OCI-LY1 (cell line): ENCODE measurements at regions not wholly inside any gene's neighbourhood (a gene's known extent, or its start where the extent isn't known, plus 50 kb on each side); places are given as distances from the start of the nearest gene placed in this dataset.

ENCODE experiments used
- EZH2 ChIP-seq: fragments of 200-600 bp; sonication (generic), shearing (Covaris generic); IDR thresholded peaks from 2 replicates; pipeline ENCODE4 v1.8.0; 2017; ENCODE audit warnings: borderline replicate concordance, mixed run types, mild to moderate bottlenecking, antibody characterized with exemption, low read length, moderate library complexity, mixed read lengths
- TF ChIP-seq, protein P1 (sequence below): fragments of 200-600 bp; sonication (generic), shearing (Covaris generic); IDR thresholded peaks from 2 replicates; pipeline ENCODE4 v1.5.1; 2017; ENCODE audit warnings: mild to moderate bottlenecking, antibody characterized with exemption, low read length, moderate library complexity, mixed read lengths

DNA sequence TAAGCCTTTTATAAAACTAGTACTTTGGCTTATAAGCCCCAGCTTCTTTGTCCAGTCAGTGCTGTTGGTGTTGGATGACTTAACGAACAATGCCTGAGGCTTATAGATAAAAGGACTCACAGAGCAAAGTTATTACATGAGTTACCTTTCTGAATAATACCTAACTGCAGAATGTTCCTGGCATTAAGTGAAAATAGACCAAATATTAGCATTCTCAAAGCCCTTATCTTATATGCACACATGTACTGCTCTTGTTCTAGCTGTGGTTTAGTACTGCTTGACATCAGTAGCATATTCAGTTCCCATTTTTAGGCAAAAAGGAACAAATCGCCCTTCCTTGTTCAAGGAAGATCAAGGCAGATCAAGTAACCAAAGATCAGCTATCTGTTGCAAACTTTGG is 131.6 kb downstream of the ZNF330 start:
- TF ChIP-seq, protein P1, sequence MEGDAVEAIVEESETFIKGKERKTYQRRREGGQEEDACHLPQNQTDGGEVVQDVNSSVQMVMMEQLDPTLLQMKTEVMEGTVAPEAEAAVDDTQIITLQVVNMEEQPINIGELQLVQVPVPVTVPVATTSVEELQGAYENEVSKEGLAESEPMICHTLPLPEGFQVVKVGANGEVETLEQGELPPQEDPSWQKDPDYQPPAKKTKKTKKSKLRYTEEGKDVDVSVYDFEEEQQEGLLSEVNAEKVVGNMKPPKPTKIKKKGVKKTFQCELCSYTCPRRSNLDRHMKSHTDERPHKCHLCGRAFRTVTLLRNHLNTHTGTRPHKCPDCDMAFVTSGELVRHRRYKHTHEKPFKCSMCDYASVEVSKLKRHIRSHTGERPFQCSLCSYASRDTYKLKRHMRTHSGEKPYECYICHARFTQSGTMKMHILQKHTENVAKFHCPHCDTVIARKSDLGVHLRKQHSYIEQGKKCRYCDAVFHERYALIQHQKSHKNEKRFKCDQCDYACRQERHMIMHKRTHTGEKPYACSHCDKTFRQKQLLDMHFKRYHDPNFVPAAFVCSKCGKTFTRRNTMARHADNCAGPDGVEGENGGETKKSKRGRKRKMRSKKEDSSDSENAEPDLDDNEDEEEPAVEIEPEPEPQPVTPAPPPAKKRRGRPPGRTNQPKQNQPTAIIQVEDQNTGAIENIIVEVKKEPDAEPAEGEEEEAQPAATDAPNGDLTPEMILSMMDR = no peak
- TF ChIP-seq EZH2 = no peak
